Activated T-helper 9 cell treated with anti-CD3 and anti-CD28 coated beads, Interleukin-2, amount 50 U/mL, for 16 hours (primary cell): ENCODE measurements at regions not wholly inside any gene's neighbourhood (a gene's known extent, or its start where the extent isn't known, plus 50 kb on each side); places are given as distances from the start of the nearest gene placed in this dataset.

Experiments used
- DNase-seq: peaks from one replicate; pipeline ENCODE4 v3.0.0-alpha.2; 2020; ENCODE audit warnings: low read depth

DNA sequence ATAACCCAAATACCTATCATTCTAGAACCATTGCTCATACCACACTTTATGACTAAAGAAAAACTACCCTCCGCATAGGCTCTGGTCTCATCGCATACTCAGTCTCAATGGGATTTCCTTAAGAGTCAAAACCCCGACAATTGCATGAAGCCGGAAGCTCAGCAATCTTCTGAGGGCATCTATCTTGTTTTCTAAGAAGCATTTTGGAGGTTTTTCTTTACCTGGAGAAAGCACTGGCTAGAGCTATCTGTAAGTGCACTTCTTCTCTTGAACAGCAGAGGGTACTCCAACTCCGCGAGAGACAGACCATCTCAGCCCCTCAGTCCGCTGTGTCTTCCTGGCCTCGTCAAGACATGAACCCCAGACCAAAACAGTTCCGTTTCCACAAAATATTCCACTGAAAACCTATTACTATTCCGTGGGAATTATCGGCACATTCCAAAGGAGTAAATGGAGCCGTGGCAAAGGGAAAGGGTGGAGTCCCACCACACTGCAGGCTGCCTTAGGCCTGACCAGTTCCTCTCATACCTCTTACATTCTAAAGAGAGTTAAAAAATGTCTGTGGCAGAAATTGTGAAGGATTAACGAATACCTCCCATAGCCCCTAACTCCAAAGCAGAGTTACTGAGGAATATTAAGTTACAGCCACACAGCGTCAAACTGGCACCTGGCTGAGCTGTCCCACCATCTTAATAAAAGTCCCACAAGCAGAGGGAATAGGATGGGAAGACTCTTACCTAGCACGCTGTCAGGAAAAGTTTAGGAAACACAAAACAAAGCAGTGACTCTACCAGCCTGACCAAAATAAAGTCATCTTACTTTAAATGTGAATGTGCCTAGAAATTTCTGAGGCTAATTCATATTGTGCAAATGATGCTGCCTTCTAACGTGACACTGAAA, 325.6 kb upstream of the VRK2 start:
- no peak for DNase-seq

DNA sequence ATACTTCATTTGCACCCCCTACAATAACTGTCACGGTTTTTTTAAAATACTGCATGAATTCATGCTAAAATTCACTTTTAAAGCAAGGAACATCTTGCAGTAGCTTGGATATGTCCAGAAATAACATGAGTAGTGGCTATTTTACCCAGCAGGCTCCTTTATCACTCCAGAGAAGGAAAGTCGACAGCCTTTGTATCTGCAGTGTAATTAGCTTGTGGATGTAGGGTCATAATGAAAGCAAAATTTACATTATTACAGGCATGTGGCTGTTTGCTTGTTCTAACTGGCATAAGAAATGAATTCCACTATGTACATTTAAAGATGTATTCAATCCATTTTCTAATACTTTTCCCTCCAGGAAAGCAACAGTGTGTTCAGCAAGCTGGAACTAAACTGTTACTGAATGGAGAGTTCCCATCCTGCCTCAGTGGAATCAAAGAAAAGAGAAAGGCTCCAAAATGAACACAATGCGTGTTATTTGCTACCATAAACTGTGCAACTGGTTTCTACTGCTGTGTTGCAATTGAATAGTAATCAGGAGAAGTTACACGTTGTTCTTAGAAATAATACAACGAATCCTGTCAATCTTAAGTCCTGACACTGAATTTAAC, 321.2 kb upstream of the VRK2 start:
- DNase-seq = no peak

DNA sequence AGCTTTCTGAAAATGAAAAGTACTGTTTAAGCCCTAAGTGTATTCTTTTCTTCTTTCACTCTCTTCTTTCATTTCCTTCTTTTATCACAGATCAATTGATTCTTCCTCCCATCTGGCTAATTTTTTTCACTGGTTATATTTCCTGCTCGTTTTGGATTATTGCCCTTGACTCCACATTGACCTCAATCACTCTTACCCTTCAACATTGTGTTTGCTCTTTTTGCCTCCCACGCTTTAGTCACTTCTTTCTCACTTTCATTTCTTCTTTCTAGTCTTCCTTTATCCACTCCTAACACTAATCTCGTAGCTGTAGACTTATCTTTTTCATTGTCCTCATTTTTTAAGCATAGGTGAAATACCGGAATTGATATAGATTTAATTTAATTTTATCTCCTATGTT, 320.3 kb upstream of the VRK2 start:
- no peak for DNase-seq

DNA sequence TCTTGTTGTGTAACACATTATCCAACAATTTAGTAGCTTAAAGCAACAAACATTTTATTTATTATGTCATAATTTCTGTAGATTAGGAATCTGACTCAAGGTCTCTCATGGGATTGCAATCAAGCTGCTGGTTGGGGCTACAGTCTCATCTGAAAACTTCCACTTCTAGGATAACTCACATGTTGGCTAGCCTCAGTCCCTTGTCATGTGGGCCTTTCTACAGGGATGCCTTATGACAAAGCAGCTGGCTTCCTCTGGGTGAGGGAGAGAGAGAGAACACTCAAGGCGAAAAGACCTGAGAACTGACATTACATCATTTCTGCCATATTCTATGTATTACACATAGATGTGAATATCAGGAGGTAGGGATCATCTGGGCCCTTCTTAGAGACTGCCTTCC, 317.9 kb upstream of the VRK2 start:
- no peak for DNase-seq

DNA sequence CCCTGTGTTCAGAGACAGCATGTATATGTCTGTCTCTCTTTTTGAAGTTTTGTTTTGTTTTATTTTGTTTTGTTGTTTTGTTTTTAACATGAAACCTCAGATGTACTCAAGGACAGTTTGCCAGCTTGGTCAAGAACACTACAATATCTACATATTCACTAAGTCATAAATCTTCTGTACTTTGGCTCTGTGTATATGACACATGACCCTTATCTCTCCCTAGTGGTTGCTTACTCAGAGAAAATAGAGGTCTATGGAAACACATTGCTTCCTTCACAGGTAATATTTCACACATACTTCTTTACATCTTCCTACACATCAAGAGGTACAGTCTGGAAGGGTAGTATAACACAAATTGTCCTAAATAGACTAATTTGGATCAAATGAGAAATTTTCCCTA, 312.6 kb upstream of the VRK2 start:
- DNase-seq = no peak

DNA sequence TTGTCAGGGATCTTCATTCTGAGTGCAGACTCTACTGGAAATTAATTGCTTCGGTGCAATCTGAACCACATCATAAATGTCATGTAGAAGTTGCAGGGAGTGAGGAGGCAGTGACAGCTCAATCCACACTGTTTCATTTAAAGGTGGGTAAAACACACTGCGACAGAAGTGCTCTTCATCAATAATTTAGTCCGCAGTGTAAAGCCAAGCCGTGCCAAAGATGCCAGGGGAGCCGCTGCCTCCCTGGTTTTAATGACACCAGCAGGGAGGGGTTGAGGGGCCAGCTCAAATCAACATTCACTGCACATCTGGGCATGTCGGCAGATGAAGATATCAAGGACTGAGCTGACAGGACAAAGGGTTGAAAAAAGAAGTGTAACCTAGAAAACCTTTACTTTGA, 305.7 kb upstream of the VRK2 start:
- DNase-seq = no peak

DNA sequence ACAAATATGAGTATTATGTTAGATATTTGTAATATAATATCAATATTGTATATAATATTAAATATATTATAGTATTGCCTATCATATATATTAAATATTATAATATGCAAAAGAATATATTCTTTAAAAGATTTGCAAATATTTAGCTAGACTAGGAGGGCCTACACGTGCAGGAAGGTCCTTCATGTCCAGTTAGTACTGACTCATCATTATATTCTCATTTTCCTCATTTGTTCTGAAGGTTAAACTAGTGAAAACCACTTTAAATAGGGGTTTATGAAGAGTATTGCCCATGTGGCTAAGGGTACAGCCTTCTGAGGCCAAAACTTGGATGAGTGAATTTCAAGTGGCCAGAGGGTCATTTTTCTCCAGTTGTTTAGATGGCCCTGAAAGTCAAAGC, 293.0 kb upstream of the VRK2 start:
- no peak for DNase-seq

DNA sequence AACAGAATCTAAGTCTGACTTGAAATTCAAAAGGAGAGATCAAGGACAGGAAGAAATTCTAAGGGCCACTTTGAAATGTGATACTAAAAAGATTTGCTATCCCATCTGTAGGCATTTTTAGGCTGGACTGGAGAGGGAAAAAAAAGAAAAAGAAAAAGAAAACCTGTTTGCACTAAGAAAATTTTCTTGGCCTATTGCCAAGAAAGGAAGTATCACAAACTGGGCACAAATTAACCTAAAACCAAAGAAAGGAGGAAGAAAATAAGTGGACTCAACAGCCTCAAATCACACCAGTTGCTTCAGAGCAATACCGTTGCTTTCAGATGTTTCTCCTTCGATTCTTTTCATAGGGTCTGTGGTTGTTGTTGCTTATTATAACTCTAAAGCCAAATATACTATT, 287.9 kb upstream of the VRK2 start:
- no peak for DNase-seq

DNA sequence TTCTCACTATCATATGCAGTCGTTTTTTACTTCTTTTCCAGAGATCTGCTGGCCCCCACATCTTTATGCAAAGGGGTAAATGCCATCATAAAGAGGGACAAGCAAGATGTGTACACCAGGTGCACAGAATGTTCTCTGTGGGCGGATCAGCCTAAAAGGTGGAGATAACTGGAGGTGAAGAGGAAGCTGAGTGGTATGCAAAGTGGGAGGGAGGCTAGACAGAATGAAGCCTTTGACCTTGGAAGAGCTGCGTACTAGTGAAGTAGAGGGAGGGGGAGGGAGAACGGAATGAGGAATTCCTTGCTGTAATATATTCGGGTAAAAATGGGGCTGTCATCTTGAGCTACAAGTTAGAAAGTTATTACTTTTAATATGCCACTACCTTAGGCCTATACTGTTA, 287.5 kb upstream of the VRK2 start:
- DNase-seq = no peak

DNA sequence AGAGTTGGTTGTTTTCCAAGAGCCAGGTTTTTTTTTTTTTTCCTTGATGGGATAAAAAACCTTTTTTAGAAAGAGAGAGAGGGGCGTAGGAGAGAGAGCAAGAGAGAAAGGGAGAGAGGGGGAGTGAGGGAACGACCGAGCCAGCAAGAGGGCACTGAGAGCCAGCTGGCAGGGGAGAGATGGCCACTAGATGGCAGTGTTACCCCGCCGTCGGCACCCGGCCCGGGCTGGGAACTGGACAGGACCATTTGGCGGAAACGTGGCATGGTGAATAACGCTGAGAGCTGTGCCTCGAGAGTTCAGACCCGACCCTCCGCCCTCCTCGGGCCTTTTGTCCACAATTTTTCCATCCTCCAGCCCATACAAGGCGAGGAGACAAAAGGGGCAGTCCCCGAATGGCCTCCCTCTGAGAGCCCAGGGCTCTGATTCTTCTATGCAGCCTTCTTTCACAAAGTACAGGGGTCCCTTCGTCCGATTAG, 286.7 kb upstream of the VRK2 start:
- peak; percentile 53 for DNase-seq

DNA sequence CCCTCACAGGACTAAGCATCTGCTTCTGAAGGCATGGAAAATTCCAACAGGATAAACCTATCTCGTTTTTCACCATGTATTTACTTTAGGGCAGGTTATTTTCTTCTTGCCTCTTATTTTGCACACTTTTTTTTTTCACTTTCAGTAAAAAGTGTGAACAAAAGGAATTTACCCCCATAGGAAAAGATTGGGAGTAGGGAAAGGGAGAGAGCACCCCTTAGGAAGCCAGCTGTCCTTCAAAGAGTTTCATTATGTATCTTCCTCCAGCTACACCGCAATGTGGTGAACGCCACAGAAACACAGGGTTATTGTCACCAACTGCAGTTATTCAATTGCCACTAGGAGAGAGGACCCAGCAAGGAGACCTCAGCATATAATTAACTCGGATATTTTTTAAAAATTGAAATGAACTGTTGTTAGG, 286.2 kb upstream of the VRK2 start:
- DNase-seq = no peak

DNA sequence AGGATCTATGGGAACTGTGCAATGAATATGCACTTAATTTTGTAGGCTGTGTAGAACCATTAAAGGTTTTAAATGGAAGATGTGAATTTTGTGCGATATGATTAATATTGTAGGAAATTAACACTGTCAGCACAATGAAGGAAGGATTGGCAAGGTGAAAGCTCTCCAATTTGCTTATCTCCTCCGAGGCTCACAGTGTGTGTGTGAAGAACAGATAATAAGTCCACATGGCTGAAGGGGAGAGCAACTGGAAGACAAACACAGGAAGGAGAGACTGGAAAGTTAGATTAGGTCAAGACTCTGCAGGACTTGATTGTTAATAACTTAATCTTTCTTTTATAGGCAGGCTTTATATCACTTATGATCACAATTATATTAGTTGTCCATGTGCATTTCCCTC, 269.7 kb upstream of the VRK2 start:
- no peak for DNase-seq

DNA sequence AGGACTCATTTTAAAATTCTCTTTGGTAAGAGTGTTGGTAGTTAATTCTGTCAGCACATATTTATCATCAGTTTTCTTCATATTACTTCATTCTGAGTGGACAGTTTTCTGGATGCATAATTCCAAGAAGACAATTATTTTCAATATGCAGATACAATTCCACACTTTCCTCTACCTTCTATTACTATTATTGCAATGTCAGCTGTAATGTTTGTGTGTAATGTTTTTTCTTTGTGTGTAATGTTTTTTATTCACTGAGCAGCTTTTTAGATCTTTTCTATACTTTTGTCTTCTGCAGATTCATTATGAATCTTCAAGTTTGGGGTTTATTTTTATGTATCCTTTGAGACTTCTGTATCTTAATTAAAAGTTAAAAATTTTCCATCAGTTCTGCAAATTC, 264.0 kb upstream of the VRK2 start:
- DNase-seq = no peak

DNA sequence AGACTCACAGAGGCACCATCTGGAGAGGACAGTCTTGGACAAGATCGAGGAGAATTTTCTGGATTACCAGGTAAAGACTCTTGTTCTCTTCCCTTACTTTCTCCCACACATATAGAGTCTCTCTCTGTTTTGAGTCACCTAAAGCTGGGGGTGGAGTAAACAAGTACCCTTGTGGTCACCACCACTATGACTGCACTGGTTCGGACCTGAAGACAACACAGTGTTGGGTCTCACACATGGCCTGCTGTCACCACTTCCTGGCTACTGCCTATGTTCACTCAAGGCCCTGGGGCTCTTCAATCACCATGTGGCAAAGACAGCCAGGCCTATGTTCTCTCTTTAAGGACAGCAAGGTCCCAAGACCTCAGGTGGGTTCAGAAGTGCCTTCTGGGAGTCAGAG, 253.3 kb upstream of the VRK2 start:
- no peak for DNase-seq

DNA sequence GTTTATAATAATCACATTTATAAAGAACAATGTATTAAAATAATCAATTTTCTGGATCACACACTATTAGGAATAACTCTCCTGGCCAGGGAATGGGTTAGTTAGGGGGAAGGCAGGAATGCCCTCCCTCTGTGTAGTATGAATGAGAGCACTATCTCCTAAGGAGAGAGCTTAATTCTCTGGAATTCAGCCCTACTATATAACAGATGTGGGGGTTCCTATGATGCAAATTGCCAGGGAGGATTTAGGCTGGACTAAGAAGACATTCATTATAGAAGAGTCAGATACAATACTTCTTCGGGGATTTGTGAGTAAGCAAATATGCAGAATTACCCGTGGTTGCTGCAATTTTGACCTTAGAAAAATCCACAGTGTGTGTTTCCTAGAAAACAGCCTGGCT, 250.1 kb upstream of the VRK2 start:
- no peak for DNase-seq

DNA sequence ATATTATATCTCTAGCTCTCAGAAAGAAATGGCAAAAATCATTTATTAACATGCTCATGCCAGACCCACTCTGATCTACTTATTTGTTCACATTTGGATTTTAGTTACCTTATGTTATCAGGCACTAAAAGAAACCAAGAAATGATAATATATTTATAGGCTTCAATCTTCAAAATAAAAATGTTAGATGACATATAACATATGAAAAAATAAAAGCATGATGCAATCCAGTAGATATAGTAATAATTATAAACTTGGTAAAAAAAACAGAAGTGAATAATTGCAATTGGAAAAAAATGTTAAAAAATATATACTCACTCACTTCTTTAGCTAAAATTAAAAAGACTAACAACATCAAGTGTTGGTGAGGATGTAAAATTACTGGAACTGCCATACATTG, 248.3 kb upstream of the VRK2 start:
- no peak for DNase-seq

DNA sequence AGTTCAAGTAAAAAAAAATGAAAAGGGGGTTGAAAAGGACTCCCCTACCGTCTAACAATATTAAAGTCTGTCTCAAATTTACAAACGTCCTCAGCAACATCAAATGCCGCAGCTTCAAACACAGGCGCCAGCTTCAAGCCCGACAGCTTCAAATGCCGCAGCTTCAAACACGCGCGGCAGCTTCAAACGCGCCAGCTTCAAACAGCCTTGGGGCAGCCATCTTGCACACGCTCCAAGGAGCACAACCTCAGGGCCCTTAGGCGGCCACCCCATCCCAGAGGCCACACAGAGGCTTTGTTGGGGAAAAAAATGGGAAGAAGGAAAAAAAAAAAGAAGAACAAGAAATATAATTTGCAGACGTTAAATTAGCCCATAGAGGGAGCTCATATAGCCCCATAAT, 244.4 kb upstream of the VRK2 start:
- no peak for DNase-seq

DNA sequence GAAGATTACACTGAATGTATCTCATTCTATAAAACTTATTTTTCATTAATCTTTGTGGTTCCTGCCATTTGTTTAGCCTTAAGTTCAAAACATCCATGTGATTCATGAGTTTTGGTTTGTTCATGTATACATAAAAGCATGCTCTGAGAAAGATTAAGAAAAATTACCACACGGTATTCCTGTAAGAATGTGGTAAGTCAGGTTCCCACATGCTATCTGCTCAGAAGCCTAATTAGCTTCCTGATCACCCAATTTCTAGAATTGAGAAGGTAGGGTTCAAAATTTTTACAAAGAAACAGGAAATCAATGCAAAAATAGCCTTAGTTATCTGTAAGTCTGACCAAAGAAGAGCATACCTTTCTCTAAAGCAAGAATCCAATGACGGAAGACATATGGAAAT, 241.6 kb upstream of the VRK2 start:
- DNase-seq = no peak

DNA sequence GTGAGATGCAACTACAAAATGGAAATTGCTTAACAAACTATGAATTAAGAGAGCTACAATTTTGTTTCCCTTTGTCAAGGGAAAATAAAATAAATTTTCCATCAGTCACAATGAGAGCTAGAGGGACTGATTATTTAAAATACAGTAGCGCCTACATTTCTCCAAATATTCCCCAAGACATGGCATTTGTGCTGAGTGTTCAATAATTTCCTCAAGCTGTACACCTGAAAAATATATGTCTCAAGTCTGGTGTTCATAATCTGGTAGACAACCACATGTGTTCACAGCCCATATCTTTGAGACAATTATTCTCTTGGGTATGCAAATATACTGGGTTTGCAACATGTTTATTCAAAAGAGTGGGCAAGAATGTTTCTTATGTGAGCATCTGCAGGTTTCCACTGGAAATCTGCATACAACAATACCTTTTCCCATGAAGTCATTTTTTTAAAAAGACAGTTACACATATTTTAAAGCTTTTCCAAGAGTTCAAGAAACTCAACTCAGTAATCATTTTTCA, 240.1 kb upstream of the VRK2 start:
- DNase-seq = no peak

DNA sequence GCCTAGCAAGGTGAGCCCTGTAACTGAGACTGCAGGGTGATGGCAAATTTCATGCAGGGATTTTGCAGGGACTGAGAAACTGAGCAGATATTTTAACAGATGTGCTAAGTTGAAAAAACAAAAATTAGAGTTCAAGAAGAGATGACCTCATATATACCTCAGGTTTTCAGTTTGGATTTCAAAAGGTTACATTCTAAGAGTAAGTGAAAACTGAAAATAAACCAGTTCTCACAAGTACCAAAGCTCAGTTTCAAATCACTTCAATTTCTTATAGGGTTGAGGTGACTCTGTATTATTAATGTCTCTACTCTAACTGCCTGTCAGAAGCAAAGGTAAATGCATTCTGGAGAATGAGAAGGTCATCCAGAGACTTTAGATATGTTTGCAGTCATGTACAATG, 237.4 kb upstream of the VRK2 start:
- no peak for DNase-seq

DNA sequence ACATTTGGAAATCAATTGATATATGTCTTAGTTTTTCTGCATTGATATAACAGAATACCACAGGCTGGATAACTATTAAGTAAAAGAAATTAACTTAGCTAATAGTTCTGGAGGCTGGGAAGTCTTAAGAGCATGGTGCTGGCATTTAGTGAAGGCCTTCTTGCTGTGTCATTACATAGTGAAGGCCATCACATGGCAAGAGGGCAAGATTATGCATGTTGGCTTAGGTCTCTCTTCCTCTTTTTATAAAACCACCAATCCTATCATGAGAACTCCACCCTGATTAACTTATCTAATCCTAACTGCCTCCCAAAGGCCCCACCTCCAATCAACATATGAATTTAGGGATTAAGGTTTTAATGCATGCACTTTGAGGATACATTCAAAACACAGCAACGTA, 225.5 kb upstream of the VRK2 start:
- no peak for DNase-seq

DNA sequence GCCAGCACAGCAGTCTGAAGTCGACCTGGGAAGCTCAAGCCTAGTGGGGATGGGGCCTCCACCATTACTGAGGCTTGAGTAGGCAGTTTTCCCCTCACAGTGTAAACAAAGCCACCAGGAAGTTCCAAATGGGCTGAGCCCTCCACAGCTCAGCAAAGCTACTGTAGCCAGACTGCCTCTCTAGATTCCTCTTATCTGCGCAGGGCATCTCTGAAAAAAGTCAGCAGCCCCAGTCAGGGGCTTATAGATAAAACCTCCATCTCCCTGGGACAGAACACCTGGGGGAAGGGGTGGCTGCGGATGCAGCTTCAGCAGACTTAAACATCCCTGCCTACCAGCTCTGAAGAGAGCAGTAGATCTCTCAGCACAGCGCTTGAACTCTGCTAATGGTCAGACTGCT, 218.4 kb upstream of the VRK2 start:
- DNase-seq = no peak

DNA sequence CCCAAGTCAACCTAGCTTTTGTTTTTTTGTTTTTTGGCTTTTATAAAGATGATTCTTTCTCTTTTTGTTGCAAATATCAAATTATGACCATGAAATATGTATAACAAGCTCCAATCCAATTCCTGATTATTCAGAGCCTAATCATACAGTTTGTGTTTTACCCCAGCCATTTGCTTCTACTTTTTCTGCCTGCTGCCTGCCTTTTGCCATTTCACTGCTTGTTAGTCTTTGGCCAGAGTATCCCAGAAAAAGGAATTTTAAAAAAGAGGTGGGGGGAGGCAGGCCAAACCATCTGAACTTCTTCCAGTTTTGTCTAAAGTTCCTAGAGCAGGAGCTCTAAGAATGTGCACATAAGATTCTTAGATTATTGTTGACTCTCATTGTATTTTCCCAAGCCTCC, 211.9 kb upstream of the VRK2 start:
- DNase-seq = no peak

DNA sequence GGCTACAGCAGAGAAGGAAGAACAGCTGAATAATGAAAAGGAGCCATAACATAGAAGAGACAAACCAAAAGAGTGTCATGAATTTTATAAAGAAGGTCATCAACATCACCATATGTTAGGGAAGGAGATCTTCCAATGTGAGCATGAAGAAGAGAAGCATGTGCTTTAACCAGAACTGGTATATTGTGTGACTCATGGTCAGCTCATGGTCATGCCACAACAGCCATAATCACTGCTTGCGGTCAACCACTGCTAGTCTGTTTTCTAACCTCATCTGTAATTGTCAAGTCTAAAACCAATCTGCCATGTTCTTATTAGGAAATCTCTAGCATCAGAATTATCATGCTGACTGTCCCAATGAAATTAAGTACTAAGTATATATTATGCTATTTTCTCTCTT, 204.1 kb upstream of the VRK2 start:
- DNase-seq = no peak
